Heart right ventricle (tissue), 16 donors: ENCODE measurements at regions not wholly inside any gene's neighbourhood (a gene's known extent, or its start where the extent isn't known, plus 50 kb on each side); places are given as distances from the start of the nearest gene placed in this dataset.

Source experiments
- ATAC-seq, 8 donors: fragments of 200-7000 bp; cut with Tn5 transposase; one replicate each; pipeline ENCODE4 v1.9.1; 2020; ENCODE audit warnings: mild to moderate bottlenecking in 8 of 8, moderate library complexity in 8 of 8, moderate number of reproducible peaks in 1 of 8
- DNase-seq, 2 donors: peaks; one replicate each; pipeline ENCODE4 v3.0.0-alpha.2; 2020
- H3K27ac ChIP-seq, 10 donors: fragments of 200-600 bp; sonication (generic) in 2 of 10; one replicate each; pipeline versions ENCODE4 v1.5.0 to v1.8.0; 2020 to 2022; ENCODE audit warnings: mild to moderate bottlenecking in 3 of 10
- H3K27me3 ChIP-seq, 7 donors: fragments of 200-600 bp; one replicate each; pipeline ENCODE4 v1.8.0; 2021 to 2022; ENCODE audit warnings: mild to moderate bottlenecking in 2 of 7
- H3K36me3 ChIP-seq, 9 donors: fragments of 200-600 bp; sonication (generic) in 1 of 9; one replicate each; pipeline versions ENCODE4 v1.5.0 to v1.8.0; 2020 to 2022; ENCODE audit warnings: mild to moderate bottlenecking in 2 of 9
- H3K4me1 ChIP-seq, 9 donors: fragments of 200-600 bp; sonication (generic) in 1 of 9; one replicate each; pipeline versions ENCODE4 v1.5.0 to v1.8.0; 2020 to 2022; ENCODE audit warnings: mild to moderate bottlenecking in 4 of 9
- H3K4me3 ChIP-seq, 10 donors: fragments of 200-600 bp; sonication (generic) in 2 of 10; one replicate each; pipeline versions ENCODE4 v1.5.0 to v1.8.0; 2020 to 2022; ENCODE audit warnings: mild to moderate bottlenecking in 7 of 10, moderate library complexity in 2 of 10
- H3K9me3 ChIP-seq, 11 donors: fragments of 200-600 bp in 10 of 11; sonication (generic) in 2 of 11; one replicate each; pipeline versions ENCODE4 v1.5.0 to v1.8.0; 2013 to 2022; ENCODE audit warnings: mild to moderate bottlenecking in 2 of 11, control low read depth in 1 of 11, moderate library complexity in 1 of 11
- CTCF ChIP-seq, 9 donors: fragments of 200-600 bp; sonication (generic) in 2 of 9; IDR thresholded peaks; one replicate each; pipeline versions ENCODE4 v1.5.0 to v1.8.0; 2021 to 2022; ENCODE audit warnings: antibody characterized with exemption in 9 of 9, mild to moderate bottlenecking in 5 of 9, moderate library complexity in 1 of 9
- WGBS, 2 donors: extraction: QIAGEN DNeasy Blood & Tissue Kit; methylation state at CpG; one replicate each; pipeline ENCODE4 v1.1.7; 2013; ENCODE audit warnings: inconsistent platforms in 1 of 2; 5-methylcytosine and 5-hydroxymethylcytosine counted together
- intact Hi-C, 10 donors: fragments of 100-400 bp; cut with DNase I; formaldehyde crosslinking; loops; one replicate each; pipeline versions ENCODE4 v1.11.1 to v1.14.2; 2022
- donor health status: Arrhythmogenic right ventricular cardiomyopathy.
- donor health status: ischemic (EF 13 %, LVEDD 7.1; RV severe dilation, severe dysfunction).
- donor health status: healthy with polysubstance abuse.
- donor health status: DM: no; HTN: yes; CAD: no.
- donor health status: DM: no; HTN: no; CAD: no.
- donor health status: ischemic (EF 25% LVEDD 6.9; RV normal size, moderate dysfunction).
- donor health status: ischemic (EF 25% LVEDD 5.7; RV mildly dilated, moderate dysfunction).
- donor health status: healthy.
- donor health status: DM: yes; HTN: yes; CAD: no.
- donor health status: Ischemic cardiomyopathy.
- donor health status: ischemic (EF 35%, LVEDD 5.7; RV mildly dilated, moderate dysfunction).
- donor health status: nonischemic (EF 11% LVEDD 7.7; RV severe dilation, severe dysfunction).
- donor health status: DM: yes; HTN: yes; CAD: no.
- donor health status: PGD.
- donor health status: ischemic (EF 29% LVEDD 5.4; RV normal size, mild dysfunction).
- donor health status: nonischemic (EF 23%, LVEDD 6.1; RV moderate dilation, normal function).

- TF ChIP-seq CTCF (IDR thresholded peaks at IDR 0.05): no peak
- ATAC-seq (no peak), DNase-seq (no peak)
- H3K27me3 ChIP-seq: no peaks in the 10 kb centered on the region
- intact Hi-C loops: no loop called here
- H3K4me1 ChIP-seq: no peaks in the 10 kb centered on the region
- H3K4me3 ChIP-seq: no peak overlapping the region
- no peak overlapping the region for H3K27ac ChIP-seq
- no peaks in the 10 kb centered on the region for H3K9me3 ChIP-seq
- 72 to 78% methylated on average over 4 of the region's 4 CpGs for whole genome bisulfite sequencing, 2 donors
- H3K36me3 ChIP-seq: no peaks in the 10 kb centered on the region
Measured at GRCh38 chrY:19354061-19354856, 390.3 kb downstream of the KDM5D start.

- TF ChIP-seq CTCF (IDR thresholded peaks at IDR 0.05): no peak
- Histone ChIP-seq H3K27ac (no peak overlapping the region), H3K9me3 (no peaks in the 10 kb centered on the region), H3K36me3 (no peaks in the 10 kb centered on the region), H3K27me3 (no peaks in the 10 kb centered on the region), H3K4me3 (no peak overlapping the region), H3K4me1 (no peaks in the 10 kb centered on the region)
- no peak for ATAC-seq
- 34 to 50% methylated on average over 2 of the region's 2 CpGs for WGBS, 2 donors
- DNase-seq: no peak
- intact Hi-C loops: no loop called here
Measured at GRCh38 chrY:19351616-19352015, 392.9 kb downstream of the KDM5D start.

GRCh38 chrY:19321701-19322100, 422.8 kb downstream of the KDM5D start:
- WGBS, 2 donors: 58 to 63% methylated on average over 3 of the region's 3 CpGs
- no peak for TF ChIP-seq CTCF (IDR thresholded peaks at IDR 0.05)
- peaks cover 0 to 20% (median 0%) of the 10 kb centered on the region in 11 donors for H3K9me3 ChIP-seq
- no peaks in the 10 kb centered on the region for H3K36me3 ChIP-seq
- no peak overlapping the region for H3K27ac ChIP-seq
- DNase-seq: no peak
- no peak overlapping the region for H3K4me3 ChIP-seq
- intact Hi-C loops: no loop called here
- ATAC-seq: no peak
- no peaks in the 10 kb centered on the region for H3K4me1 ChIP-seq
- no peaks in the 10 kb centered on the region for H3K27me3 ChIP-seq

GRCh38 chrY:19319135-19319534, 425.4 kb downstream of the KDM5D start:
- Histone ChIP-seq H3K9me3 (peaks cover 0 to 20% (median 0%) of the 10 kb centered on the region in 11 donors), H3K27me3 (no peaks in the 10 kb centered on the region), H3K36me3 (no peaks in the 10 kb centered on the region), H3K4me1 (no peaks in the 10 kb centered on the region), H3K27ac (no peak overlapping the region), H3K4me3 (no peak overlapping the region)
- TF ChIP-seq CTCF (IDR thresholded peaks at IDR 0.05): no peak
- no peak for ATAC-seq
- DNase-seq: no peak
- intact Hi-C loops: no loop called here
- WGBS, 2 donors: 58 to 70% methylated on average over 3 of the region's 3 CpGs
